ENCODE measurements at regions not wholly inside any gene's neighbourhood (a gene's known extent, or its start where the extent isn't known, plus 50 kb on each side); places are given as distances from the start of the nearest gene placed in this dataset.
"Not testable (repeated sequence)": the region's sequence is repeated elsewhere in the genome, so short reads cannot be mapped to it uniquely, and the experiment has no call there.

GRCh38 chrX:46298821-46299220, 246.4 kb downstream of the ZNF674 start:
- DNase-seq = no peak

GRCh38 chrX:46295963-46296362, 249.3 kb downstream of the ZNF674 start:
- DNase-seq = no peak

- no peak for DNase-seq
Measured at GRCh38 chrX:46294234-46294633, 251.0 kb downstream of the ZNF674 start.

GRCh38 chrX:46279925-46280313, 265.3 kb downstream of the ZNF674 start:
- no peak for DNase-seq

GRCh38 chrX:46279214-46279924, 265.9 kb downstream of the ZNF674 start:
- no peak for DNase-seq

- DNase-seq = no peak
Measured at GRCh38 chrX:46278572-46278971, 266.6 kb downstream of the ZNF674 start.

GRCh38 chrX:46268412-46268811, 276.8 kb downstream of the ZNF674 start:
- DNase-seq = no peak

GRCh38 chrX:46263494-46263893, 281.7 kb downstream of the ZNF674 start:
- no peak for DNase-seq

- no peak for DNase-seq
Measured at GRCh38 chrX:46262304-46262703, 282.9 kb downstream of the ZNF674 start.

- no peak for DNase-seq
Measured at GRCh38 chrX:46260499-46260898, 284.7 kb downstream of the ZNF674 start.

- no peak for DNase-seq
Measured at GRCh38 chrX:46258356-46258755, 286.9 kb downstream of the ZNF674 start.

- no peak for DNase-seq
Measured at GRCh38 chrX:46257451-46257879, 287.8 kb downstream of the ZNF674 start.

- no peak for DNase-seq
Measured at GRCh38 chrX:46256875-46257274, 288.3 kb downstream of the ZNF674 start.

GRCh38 chrX:46255046-46255445, 290.2 kb downstream of the ZNF674 start:
- DNase-seq = no peak

GRCh38 chrX:46254641-46255040, 290.6 kb downstream of the ZNF674 start:
- no peak for DNase-seq

GRCh38 chrX:46251755-46252154, 293.5 kb downstream of the ZNF674 start:
- no peak for DNase-seq

GRCh38 chrX:46250151-46250550, 295.1 kb downstream of the ZNF674 start:
- no peak for DNase-seq

- DNase-seq = no peak
Measured at GRCh38 chrX:46247456-46247855, 297.8 kb downstream of the ZNF674 start.

- DNase-seq = no peak
Measured at GRCh38 chrX:46244451-46244850, 300.8 kb downstream of the ZNF674 start.

GRCh38 chrX:46236411-46236810, 308.8 kb downstream of the ZNF674 start:
- no peak for DNase-seq

- no peak for DNase-seq
Measured at GRCh38 chrX:46235778-46236177, 309.4 kb downstream of the ZNF674 start.

- DNase-seq = no peak
Measured at GRCh38 chrX:46234775-46235174, 310.4 kb downstream of the ZNF674 start.

GRCh38 chrX:46228389-46228788, 316.8 kb downstream of the ZNF674 start:
- DNase-seq = no peak

- DNase-seq = no peak
Measured at GRCh38 chrX:46226422-46226821, 318.8 kb downstream of the ZNF674 start.

GRCh38 chrX:46223499-46223898, 321.7 kb downstream of the ZNF674 start:
- DNase-seq = not testable (repeated sequence)

Measured in NCI-H2171 (cell line).